ENCODE measurements at regions not wholly inside any gene's neighbourhood (a gene's known extent, or its start where the extent isn't known, plus 50 kb on each side); places are given as distances from the start of the nearest gene placed in this dataset.

GRCh38 chr5:165630261-165630778 lies 2124.9 kb downstream of the MAT2B start:
- no peak for TF ChIP-seq ZNF274 (IDR thresholded peaks at IDR 0.05; ENCODE audit: low read depth, low read length)
- no peak overlapping the region for H3K4me3 ChIP-seq (ENCODE audit: low read length)

DNA sequence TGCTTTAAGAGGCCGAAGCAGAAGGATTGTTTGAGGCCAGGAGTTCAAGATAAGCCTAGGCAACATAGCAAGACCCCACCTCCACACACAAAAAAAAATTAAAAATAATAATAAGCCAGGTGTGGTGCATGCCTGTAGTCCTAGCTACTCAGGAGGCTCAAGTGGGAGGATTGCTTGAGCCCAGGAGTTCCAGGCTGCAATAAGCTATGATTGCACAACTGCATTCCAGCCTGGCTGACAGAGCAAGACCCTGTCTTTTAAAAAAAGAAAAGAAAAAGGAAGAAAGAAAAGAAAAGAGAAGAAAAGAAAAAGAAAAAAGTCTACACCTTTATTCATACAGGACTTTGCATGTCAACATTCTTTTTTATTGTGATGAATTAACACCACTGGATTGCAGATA lies 2125.8 kb downstream of the MAT2B start:
- H3K4me3 ChIP-seq (ENCODE audit: low read length): no peak overlapping the region
- TF ChIP-seq ZNF274 (IDR thresholded peaks at IDR 0.05; ENCODE audit: low read depth, low read length): no peak

DNA sequence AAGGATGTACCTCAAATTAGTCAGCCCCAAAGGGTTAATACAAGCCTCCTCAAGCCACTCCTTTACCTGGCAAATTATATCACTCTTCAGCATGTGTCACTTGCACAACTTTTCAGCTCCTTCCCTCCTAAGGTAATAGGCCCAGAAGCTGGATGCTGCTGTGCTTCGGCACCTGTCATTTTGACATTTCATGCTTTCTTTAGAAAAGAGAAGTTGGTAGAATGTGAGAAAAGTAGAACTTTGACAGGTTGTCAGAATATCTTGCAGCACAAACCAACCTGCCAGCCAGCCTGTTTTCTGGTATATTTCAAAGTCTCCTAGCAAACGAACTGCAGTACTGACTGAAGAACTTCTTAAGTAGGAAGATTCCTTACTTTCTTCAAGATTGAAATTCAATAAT lies 2136.9 kb downstream of the MAT2B start:
- no peak for TF ChIP-seq ZNF274 (IDR thresholded peaks at IDR 0.05; ENCODE audit: low read depth, low read length)
- H3K4me3 ChIP-seq (ENCODE audit: low read length): no peak overlapping the region

DNA sequence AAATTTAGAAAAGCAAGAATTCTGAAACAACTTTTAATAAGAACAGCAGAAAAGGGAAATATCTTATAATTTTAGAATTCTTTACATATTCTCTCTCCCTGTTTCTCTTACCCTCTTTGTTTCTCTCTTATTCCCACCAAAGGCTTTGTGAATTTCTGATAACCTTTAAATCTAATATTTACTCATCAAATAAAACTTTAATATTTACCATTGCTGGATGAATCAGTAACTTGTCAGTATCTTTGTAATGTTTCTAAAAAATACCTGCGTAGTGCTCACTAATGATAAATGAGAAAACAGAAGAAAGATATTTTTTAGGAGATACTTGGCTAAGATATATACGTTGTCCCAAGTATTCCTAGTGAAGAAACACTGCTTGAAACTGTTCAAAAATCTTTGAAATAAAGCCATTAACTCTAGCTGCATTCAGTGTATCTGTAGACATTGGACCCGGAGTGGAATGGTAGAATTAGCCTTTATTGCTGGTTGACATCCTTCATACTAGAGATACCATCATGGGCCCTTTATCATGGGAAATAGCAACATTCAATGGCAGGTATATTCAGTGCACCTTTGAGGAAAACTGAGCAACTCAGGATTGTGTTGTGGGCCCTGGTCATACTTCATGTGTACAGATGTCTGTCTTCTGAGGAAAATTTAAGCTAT lies 2160.4 kb downstream of the MAT2B start:
- TF ChIP-seq ZNF274 (IDR thresholded peaks at IDR 0.05; ENCODE audit: low read depth, low read length): no peak
- no peak overlapping the region for H3K4me3 ChIP-seq (ENCODE audit: low read length)

DNA sequence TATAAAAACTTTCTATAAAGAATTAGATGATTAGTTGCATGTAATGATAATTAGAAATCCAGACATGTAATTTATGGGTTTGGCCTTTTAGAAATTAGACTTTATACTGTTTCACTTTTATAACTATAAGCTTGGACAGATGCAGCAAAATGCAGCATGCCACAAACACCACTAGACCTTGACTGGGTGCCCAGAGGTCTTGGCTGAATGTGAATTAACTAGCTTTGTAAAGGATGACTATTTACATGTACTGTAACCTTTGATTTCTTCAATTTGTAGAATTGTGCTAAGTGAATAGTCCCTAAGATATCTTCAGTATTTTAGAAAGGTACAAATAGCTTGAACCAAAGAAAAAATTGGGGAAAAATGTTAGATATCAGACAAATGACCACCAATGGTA lies 2168.1 kb downstream of the MAT2B start:
- no peak overlapping the region for H3K4me3 ChIP-seq (ENCODE audit: low read length)
- no peak for TF ChIP-seq ZNF274 (IDR thresholded peaks at IDR 0.05; ENCODE audit: low read depth, low read length)

DNA sequence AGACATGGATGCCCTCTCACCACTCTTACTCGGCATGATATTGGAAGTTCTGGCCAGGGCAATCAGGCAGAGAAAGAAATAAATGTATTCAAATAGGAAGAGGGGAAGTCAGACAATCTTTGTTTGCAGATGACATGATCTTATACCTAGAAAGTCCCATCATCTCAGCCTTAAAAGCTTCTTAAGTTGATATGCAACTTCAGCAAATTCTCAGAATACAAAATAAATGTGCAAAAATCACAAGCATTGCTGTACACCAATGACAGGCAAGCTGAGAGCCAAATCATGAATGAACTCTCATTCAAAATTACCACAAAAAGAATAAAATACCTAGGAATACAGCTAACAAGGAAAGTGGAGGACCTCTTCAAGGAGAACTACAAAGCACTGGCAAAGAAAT lies 2190.4 kb downstream of the MAT2B start:
- TF ChIP-seq ZNF274 (IDR thresholded peaks at IDR 0.05; ENCODE audit: low read depth, low read length): no peak
- H3K4me3 ChIP-seq (ENCODE audit: low read length): no peak overlapping the region

DNA sequence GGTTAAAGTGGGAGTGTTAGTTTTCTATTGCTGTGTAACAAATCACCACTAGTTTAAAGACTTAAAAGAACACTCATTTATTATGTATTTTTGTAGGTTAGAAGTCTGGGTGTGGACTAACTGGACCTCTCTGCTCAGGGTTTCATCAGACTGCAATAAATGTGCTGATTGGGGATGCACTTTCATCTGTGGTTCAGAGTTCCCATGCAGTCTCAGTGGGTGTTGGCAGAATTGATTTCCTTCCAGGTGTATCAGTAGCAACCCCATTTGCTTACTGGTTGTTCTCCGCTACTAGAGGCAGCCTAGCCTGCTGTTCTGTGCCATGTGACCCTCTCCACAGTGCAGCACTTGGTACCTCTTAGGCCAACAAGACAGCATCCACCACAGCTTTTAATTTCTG lies 2200.5 kb downstream of the MAT2B start:
- H3K4me3 ChIP-seq (ENCODE audit: low read length): no peak overlapping the region
- no peak for TF ChIP-seq ZNF274 (IDR thresholded peaks at IDR 0.05; ENCODE audit: low read depth, low read length)

DNA sequence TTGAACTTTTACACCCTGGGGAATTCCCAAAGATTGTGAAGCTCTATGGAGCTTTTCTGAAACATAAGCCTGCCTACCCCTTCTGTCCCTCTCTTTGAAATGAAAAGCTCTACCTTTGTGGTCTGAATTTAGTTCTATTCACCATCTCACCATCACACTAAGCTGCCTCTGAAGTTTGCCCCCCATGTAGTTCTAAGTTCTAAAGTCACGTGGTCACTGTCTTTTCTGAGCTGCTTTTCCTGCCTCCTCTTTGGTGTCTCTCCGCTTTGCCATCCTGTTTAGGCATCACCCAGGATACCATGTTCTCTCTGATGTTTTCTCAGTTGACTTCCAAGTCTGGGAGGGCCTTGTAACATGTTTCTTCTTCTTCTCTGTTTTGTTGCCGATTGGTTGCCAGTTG lies 2206.6 kb downstream of the MAT2B start:
- TF ChIP-seq ZNF274 (IDR thresholded peaks at IDR 0.05; ENCODE audit: low read depth, low read length): no peak
- no peak overlapping the region for H3K4me3 ChIP-seq (ENCODE audit: low read length)

GRCh38 chr5:165714598-165714997 lies 2209.2 kb downstream of the MAT2B start:
- no peak for TF ChIP-seq ZNF274 (IDR thresholded peaks at IDR 0.05; ENCODE audit: low read depth, low read length)
- no peak overlapping the region for H3K4me3 ChIP-seq (ENCODE audit: low read length)

GRCh38 chr5:165720901-165721300 lies 2215.5 kb downstream of the MAT2B start:
- no peak overlapping the region for H3K4me3 ChIP-seq (ENCODE audit: low read length)
- TF ChIP-seq ZNF274 (IDR thresholded peaks at IDR 0.05; ENCODE audit: low read depth, low read length): no peak

GRCh38 chr5:165722401-165722800 lies 2217.0 kb downstream of the MAT2B start:
- no peak for TF ChIP-seq ZNF274 (IDR thresholded peaks at IDR 0.05; ENCODE audit: low read depth, low read length)
- no peak overlapping the region for H3K4me3 ChIP-seq (ENCODE audit: low read length)

GRCh38 chr5:165723931-165724330 lies 2218.5 kb downstream of the MAT2B start:
- no peak for TF ChIP-seq ZNF274 (IDR thresholded peaks at IDR 0.05; ENCODE audit: low read depth, low read length)
- H3K4me3 ChIP-seq (ENCODE audit: low read length): no peak overlapping the region

DNA sequence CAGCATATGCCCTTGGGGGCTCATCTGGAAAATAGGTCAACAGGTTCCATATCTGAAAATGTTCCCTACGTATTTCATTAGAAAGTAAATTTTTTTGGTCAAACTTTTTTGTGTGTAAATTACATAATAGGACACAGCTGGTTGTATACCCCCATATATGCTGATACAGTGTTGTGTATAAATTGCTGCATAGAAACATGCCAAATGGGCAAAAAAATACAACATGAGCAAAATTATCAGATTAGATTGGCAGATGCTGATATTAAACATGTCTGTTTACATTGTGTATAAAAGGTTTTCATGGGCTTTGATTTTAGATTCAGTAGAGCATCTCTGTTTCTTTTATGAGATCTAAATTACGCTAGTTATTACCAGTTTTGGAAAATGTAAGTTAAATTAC lies 2223.0 kb downstream of the MAT2B start:
- TF ChIP-seq ZNF274 (IDR thresholded peaks at IDR 0.05; ENCODE audit: low read depth, low read length): no peak
- no peak overlapping the region for H3K4me3 ChIP-seq (ENCODE audit: low read length)

GRCh38 chr5:165735388-165735787 lies 2230.0 kb downstream of the MAT2B start:
- H3K4me3 ChIP-seq (ENCODE audit: low read length): no peak overlapping the region
- no peak for TF ChIP-seq ZNF274 (IDR thresholded peaks at IDR 0.05; ENCODE audit: low read depth, low read length)

DNA sequence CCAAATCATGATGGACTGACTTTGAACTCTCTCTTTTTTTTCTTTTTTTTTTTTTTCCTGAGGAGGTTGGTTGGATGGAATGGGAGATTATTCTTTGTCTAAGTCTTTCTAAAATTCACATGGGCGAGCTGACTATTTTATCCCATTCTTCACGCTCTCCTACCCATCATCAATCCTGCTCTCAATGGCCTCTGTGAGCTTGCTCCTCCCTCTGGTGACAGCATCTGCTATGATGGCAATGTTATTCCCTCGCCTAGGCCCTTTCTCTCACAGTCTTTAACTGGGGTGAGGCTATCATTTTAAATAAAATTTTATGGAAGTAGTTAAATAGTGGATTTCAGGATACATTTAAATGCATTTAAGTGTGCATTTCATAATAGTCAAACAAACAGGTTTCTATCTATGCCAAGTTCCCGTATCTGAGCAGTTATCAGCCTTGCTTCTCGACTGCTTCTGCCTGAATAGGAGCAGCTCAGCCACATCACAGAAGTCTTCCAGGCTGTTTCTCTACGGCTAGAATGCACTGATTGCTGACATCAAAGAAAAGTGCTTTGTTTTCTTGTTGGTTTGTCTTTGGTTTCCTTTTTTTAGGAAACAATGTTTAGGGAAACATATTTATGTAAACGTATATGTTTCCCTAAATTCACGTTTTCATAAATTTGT lies 2233.8 kb downstream of the MAT2B start:
- no peak for TF ChIP-seq ZNF274 (IDR thresholded peaks at IDR 0.05; ENCODE audit: low read depth, low read length)

More for the DNA sequence above, 2233.8 kb downstream of the MAT2B start:
- H3K4me3 ChIP-seq (ENCODE audit: low read length): no peak overlapping the region
